NCI-H1436 treated with DMSO at 0.1 percent for 48 hours (cell line): ENCODE measurements at regions not wholly inside any gene's neighbourhood (a gene's known extent, or its start where the extent isn't known, plus 50 kb on each side); places are given as distances from the start of the nearest gene placed in this dataset.
"Not testable (repeated sequence)": the region's sequence is repeated elsewhere in the genome, so short reads cannot be mapped to it uniquely, and the experiment has no call there.

ENCODE experiments used
- DNase-seq: peaks from one replicate; lab custom pipeline; 2025; lab: John Stamatoyannopoulos, UW

- DNase-seq, result no peak
Observed at GRCh38 chr4:115228851-115229250, 115.4 kb upstream of the NDST4 start.

GRCh38 chr4:115222061-115222460 lies 108.6 kb upstream of the NDST4 start:
- DNase-seq, result no peak

DNA sequence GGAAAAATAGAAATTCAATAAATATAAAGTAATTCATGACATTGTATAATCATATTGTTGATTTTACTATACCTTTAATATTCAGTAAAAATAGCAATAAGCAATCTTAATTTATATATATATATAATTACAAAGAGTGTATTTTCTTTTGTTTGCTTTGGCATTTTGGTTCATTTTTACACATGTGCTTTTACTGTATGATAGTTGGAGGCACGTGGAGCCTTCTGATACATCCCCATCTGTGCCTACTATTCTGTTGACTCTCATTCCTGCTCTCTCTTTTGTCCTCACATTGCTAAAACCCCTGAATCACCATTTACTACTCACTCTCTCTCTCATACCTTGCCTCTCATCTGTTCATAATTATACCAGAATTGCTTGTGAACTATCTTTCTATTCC lies 106.4 kb upstream of the NDST4 start:
- DNase-seq, result no peak

DNA sequence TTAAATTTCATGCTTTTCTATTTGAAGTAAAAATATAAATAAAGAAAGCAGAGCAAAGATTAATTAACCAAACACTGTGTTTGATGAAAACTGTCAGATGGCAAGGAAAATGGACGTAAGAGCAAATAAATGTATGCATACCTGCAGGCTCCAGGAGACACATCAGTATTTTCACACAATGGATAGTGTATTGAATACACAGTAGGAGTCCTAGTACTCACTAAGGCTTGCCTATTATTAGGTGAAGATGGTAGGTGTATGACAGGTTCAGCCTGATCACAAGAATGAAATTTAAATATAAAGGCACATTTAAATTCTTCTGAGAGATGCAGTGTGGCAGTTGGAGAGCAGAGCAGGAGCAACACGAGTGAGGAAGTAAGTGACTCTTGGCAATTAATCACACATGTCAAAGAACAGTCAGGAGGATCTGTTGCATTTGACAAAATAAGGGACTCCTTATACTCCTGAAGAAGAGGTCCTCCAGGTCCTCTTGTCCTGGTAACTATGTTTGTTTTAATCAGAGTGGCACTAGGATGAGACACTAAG lies 106.0 kb upstream of the NDST4 start:
- DNase-seq, result no peak

DNA sequence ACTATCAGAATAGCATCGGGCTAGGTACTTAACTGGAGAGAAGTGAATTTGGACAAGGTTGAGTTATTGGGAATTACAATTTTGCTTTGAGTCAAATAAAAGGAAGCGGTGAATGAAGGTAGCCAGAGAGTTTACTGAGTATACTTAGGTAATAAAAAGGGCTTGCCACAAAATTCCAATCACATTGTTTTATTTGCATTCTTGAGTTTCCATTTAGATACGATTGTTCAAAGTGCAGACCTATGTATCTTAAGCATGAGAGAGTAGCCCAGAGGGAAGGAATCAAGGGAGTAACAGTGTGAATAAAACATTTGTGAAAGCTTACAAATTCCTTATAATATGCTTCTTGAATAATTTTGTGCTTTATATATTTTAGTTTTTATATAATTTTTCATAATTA lies 102.5 kb upstream of the NDST4 start:
- no peak for DNase-seq

DNA sequence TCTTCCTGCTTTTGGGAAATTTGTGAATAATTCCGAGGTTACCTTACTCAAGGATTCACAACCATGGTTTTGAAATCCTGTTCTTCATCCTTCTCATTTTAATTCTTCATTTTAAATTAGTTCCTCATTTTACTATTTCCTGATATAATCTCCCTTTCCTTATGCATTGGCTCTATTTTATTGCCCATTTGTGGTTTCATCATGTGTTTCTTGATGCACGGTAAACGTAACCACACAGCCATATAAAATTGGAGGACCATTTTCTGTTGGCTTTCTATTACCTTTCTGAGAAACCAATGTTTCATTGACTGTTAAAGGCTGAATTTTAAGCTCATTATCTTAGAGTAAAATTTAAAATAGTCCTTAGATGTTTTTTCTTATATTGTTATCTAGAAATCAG lies 100.3 kb upstream of the NDST4 start:
- no peak for DNase-seq

DNA sequence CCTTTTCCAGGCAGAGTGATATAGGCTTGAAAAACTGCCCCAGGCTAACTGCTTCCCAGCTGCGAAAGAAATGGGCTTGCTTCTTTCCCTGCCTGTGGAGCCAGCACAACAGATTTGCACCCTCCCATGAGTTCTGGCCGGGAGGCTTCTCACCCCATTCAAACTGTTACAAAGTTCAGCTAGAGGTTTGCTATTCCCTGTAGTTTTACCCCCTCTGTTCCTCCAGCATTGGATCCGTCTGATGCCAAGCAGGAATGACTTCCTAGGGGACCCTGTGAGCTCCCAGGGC lies 87.6 kb upstream of the NDST4 start:
- no peak for DNase-seq

DNA sequence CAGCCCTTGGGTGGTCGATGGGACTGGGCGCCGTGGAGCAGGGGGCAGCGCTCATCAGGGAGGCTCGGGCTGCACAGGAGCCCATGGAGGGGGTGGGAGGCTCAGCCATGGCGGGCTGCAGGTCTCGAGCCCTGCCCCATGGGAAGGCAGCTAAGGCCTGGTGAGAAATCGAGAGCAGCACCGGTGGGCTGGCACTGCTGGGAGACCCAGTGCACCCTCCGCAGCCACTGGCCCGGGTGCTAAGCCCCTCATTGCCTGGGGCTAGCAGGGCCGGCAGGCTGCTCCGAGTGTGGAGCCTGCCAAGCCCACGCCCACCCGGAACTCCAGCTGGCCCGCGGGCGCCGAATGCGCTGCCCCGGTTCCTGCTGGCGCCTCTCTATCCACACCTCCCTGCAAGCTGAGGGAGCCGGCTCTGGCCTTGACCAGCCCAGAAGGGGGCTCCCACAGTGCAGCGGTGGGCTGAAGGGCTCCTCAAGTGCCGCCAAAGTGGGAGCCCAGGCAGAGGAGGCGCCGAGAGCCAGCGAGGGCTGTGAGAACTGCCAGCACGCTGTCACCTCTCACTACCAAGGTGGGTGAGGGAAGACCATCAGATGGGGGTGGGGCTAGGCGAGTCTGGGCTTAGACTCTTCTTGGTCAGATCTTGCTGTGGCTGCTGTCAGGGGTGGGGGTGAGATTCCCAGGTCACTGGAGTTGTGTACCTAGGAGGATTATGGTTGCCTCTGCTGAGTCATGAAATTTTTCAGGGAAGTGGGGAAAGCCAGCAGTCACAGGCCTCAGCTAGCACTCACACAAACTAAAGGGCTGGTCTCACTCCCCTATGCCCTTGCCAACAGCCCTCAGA lies 87.0 kb upstream of the NDST4 start:
- not testable (repeated sequence) for DNase-seq

GRCh38 chr4:115194612-115195011 lies 81.2 kb upstream of the NDST4 start:
- DNase-seq, result not testable (repeated sequence)

- DNase-seq, result no peak
Observed at GRCh38 chr4:115190529-115190928, 77.1 kb upstream of the NDST4 start.

- DNase-seq, result no peak
Observed at GRCh38 chr4:115187136-115187535, 73.7 kb upstream of the NDST4 start.

GRCh38 chr4:115179438-115180062 lies 66.1 kb upstream of the NDST4 start:
- DNase-seq, result not testable (repeated sequence)

DNA sequence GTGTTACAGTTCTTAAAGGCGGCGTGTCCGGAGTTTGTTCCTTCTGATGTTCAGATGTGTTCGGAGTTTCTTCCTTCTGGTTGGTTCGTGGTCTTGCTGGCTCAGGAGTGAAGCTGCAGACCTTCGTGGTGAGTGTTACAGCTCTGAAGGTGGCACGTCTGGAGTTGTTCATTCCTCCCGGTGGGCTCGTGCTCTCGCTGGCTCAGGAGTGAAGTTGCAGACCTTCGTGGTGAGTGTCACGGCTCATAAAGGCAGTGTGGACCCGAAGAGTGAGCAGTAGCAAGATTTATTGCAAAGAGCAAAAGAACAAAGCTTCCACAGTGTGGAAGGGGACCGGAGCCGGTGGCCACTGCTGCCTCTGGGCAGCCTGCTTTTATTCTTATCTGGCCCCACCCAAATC lies 65.3 kb upstream of the NDST4 start:
- DNase-seq, result not testable (repeated sequence)

DNA sequence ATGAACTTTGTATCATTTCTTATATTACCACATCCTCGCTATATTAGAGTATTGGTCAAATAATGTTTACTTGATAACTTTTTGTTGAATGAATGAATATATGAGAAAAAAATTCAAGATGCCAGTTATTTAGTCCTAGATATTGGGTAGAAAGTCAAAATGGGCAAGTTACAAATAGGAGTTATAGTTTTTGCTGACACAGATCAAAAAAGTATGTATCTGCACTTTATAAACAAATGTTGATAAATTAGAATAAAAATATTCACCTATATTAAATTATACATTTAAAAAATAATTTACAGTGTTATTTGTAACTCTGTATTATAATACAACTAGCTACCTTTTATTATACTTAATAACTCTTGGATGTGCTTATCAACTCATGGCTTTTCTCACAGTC lies 57.8 kb upstream of the NDST4 start:
- no peak for DNase-seq

GRCh38 chr4:115165503-115165902 lies 52.1 kb upstream of the NDST4 start:
- DNase-seq, result no peak
